Natural killer cell (primary cell): ENCODE measurements at regions not wholly inside any gene's neighbourhood (a gene's known extent, or its start where the extent isn't known, plus 50 kb on each side); places are given as distances from the start of the nearest gene placed in this dataset.
"Not testable (repeated sequence)": the region's sequence is repeated elsewhere in the genome, so short reads cannot be mapped to it uniquely, and the experiment has no call there.

Source experiments
- ATAC-seq, 3 donors: fragments of 150-1000 bp in 2 of 3; fragments of 200-7000 bp in 1 of 3; cut with Tn5 transposase; 1 replicate in 1 of 3; 2 replicates in 2 of 3; pipeline ENCODE4 v1.10.0; 2021; ENCODE audit warnings: mild to moderate bottlenecking in 2 of 3, moderate library complexity in 2 of 3
- DNase-seq, 2 donors: peaks; one replicate each; pipeline versions ENCODE4 v3.0.0 to v3.0.0-alpha.2; 2013 to 2021; ENCODE audit warnings: mixed read lengths in 1 of 2
- H3K27ac ChIP-seq: one replicate; pipeline ENCODE4 v1.5.1; 2013; ENCODE audit warnings: mild to moderate bottlenecking, low read length
- H3K27me3 ChIP-seq: one replicate; pipeline ENCODE4 v1.6.1; 2013; ENCODE audit warnings: low read length; ENCODE audit not compliant: control insufficient read depth, insufficient read depth
- H3K36me3 ChIP-seq: one replicate; pipeline ENCODE4 v1.6.1; 2013; ENCODE audit warnings: low read length; ENCODE audit not compliant: control insufficient read depth, insufficient read depth
- H3K4me1 ChIP-seq: one replicate; pipeline ENCODE4 v1.6.1; 2013; ENCODE audit warnings: low read length; ENCODE audit not compliant: control insufficient read depth, insufficient read depth
- H3K4me3 ChIP-seq: one replicate; pipeline ENCODE4 v1.5.1; 2013; ENCODE audit warnings: low read length
- H3K9me3 ChIP-seq: one replicate; pipeline ENCODE4 v1.6.1; 2013; ENCODE audit warnings: low read length; ENCODE audit not compliant: control insufficient read depth, insufficient read depth
- H3K27ac Mint-ChIP-seq, 2 donors: one replicate each; pipeline ENCODE4 v1.8.0; 2022; ENCODE audit warnings: mild to moderate bottlenecking in 2 of 2, mixed read lengths in 2 of 2, moderate library complexity in 1 of 2
- H3K27me3 Mint-ChIP-seq, 2 donors: one replicate each; pipeline ENCODE4 v1.8.0; 2022; ENCODE audit warnings: low read depth in 2 of 2, mixed read lengths in 2 of 2
- H3K36me3 Mint-ChIP-seq: one replicate; pipeline ENCODE4 v1.8.0; 2022; ENCODE audit warnings: mixed read lengths
- H3K4me1 Mint-ChIP-seq, 2 donors: one replicate each; pipeline ENCODE4 v1.8.0; 2022; ENCODE audit warnings: mixed read lengths in 2 of 2
- H3K4me3 Mint-ChIP-seq: one replicate; pipeline ENCODE4 v1.8.0; 2022; ENCODE audit warnings: mild to moderate bottlenecking, moderate library complexity, mixed read lengths
- H3K9me3 Mint-ChIP-seq, 2 donors: one replicate each; pipeline ENCODE4 v1.8.0; 2022; ENCODE audit warnings: mixed read lengths in 2 of 2
- WGBS: methylation state at CpG from one replicate; pipeline ENCODE4 v1.1.7; 2013; ENCODE audit warnings: missing lambda C conversion rate; ENCODE audit not compliant: insufficient coverage; 5-methylcytosine and 5-hydroxymethylcytosine counted together
- intact Hi-C: fragments of 100-400 bp; cut with micrococcal nuclease; formaldehyde crosslinking; loops from one replicate; pipeline ENCODE4 v1.14.2; 2022
- TF ChIP-seq, protein P1 (sequence below): fragments of 200-600 bp; IDR thresholded peaks from one replicate; pipeline ENCODE4 v1.8.0; 2022; ENCODE audit warnings: antibody characterized with exemption

DNA sequence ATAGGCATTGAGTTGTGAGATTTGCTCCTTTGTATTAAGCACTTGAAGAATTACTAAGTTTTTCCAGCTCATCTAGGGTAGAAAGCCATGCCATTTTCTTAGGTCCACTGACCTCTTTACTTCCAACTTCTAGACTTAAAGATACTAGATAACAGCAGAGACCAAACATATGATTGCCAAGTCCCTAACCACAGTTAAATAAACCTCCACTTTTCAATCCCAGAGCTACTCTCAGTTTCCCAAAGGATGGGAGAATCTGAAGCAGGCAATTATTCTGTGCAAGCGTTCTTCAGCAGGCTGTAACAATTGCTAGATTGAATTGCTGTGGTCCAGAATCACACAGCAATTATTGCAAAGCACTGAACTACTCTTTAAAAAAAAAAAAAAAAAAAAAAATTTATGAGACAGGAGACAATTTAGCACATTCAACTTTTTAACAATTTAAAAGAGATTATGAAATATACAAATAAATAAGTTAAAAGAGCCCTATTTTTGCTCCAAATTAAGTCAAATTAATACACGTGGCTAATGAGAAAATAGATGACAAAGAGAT is 104.0 kb upstream of the PRSS16 start:
- intact Hi-C loops, result no loop called here
- Mint-ChIP-seq H3K4me3 (peak overlapping the region; percentile 11), H3K27ac (peak overlapping the region in 1 of 2 donors; percentile 27), H3K9me3 (no peaks in the 10 kb centered on the region), H3K4me1 (peaks cover 30 to 34% of the 10 kb centered on the region in 2 donors), H3K36me3 (no peaks in the 10 kb centered on the region), H3K27me3 (no peaks in the 10 kb centered on the region)
- peaks cover 37% of the 10 kb centered on the region for H3K4me1 ChIP-seq
- H3K27me3 ChIP-seq, result no peaks in the 10 kb centered on the region
- H3K9me3 ChIP-seq, result no peaks in the 10 kb centered on the region
- ATAC-seq (no peak), DNase-seq (no peak)
- 92% methylated on average over 1 of the region's 2 CpGs for WGBS
- no peaks in the 10 kb centered on the region for H3K36me3 ChIP-seq
- H3K4me3 ChIP-seq, result no peak overlapping the region
- TF ChIP-seq, protein P1, sequence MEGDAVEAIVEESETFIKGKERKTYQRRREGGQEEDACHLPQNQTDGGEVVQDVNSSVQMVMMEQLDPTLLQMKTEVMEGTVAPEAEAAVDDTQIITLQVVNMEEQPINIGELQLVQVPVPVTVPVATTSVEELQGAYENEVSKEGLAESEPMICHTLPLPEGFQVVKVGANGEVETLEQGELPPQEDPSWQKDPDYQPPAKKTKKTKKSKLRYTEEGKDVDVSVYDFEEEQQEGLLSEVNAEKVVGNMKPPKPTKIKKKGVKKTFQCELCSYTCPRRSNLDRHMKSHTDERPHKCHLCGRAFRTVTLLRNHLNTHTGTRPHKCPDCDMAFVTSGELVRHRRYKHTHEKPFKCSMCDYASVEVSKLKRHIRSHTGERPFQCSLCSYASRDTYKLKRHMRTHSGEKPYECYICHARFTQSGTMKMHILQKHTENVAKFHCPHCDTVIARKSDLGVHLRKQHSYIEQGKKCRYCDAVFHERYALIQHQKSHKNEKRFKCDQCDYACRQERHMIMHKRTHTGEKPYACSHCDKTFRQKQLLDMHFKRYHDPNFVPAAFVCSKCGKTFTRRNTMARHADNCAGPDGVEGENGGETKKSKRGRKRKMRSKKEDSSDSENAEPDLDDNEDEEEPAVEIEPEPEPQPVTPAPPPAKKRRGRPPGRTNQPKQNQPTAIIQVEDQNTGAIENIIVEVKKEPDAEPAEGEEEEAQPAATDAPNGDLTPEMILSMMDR, result no peak
- H3K27ac ChIP-seq, result no peak overlapping the region

DNA sequence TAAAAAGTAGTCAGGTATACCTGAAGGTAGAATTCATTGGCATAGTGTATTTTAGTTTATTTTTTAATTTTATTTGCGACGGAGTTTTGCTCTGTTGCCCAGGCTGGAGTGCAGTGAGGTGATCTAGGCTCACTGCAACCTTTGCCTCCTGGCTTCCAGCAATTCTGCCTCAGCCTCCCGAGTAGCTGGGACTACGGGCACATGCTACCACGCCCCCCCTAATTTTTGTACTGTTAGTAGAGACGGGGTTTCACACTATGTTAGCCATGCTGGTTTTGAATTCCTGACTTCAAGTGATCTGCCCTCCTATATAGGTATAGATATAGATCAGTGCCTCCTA is 102.8 kb upstream of the PRSS16 start:
- peaks cover 27% of the 10 kb centered on the region for H3K4me1 ChIP-seq
- peaks cover 18 to 23% of the 10 kb centered on the region in 2 donors for H3K4me1 Mint-ChIP-seq
- H3K9me3 Mint-ChIP-seq, result no peaks in the 10 kb centered on the region
- no peaks in the 10 kb centered on the region for H3K9me3 ChIP-seq
- DNase-seq (peak in 1 of 2 donors; percentile 24), ATAC-seq (no peak)
- no peaks in the 10 kb centered on the region for H3K27me3 ChIP-seq
- TF ChIP-seq, protein P1, result no peak
- H3K27ac Mint-ChIP-seq, result no peak overlapping the region
- no peaks in the 10 kb centered on the region for H3K36me3 Mint-ChIP-seq
- peak overlapping the region; percentile 47 for H3K4me3 Mint-ChIP-seq
- WGBS, result 25% methylated on average over 5 of the region's 6 CpGs
- H3K36me3 ChIP-seq, result no peaks in the 10 kb centered on the region
- H3K27me3 Mint-ChIP-seq, result no peaks in the 10 kb centered on the region
- peak overlapping the region; percentile 74 for H3K4me3 ChIP-seq
- intact Hi-C loops, result loop anchor here (5.0 kb wide), 4 partner anchors 663 to 987 kb away; a partner anchor contains a TSS
- H3K27ac ChIP-seq, result peak overlapping the region; percentile 88

DNA sequence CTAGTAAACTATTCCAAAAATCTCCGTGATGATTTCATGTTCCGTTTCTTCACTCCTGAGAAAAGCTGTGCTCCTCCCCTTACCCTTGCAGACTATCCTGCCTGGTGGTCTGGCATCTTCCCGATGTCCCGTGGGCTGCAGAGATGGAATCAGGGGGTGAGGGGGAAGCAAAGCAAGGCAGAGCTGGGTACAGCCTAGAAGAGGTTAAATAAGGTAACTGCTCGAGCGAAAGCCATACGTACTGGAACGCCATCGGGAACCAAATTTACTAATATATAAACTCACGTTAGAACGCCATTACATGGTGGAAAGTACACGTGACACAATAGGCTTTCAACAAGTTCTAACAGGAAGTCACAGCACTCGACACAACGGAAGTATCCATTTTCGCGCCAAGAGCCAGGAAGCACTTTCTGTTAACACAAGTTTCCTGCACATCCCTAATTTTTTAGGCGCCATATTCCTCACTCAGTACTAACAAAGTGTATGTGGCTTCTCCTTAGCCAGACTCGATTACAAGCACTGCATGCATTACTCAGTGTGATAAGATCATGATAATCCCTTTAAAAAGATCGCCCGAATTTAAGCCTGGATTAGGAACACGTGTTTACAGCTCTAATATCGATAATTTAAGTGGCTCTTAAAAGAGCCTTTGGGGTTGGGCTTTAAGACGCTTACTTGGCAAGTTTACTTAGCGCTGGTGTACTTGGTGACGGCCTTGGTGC is 101.6 kb upstream of the PRSS16 start:
- Histone ChIP-seq H3K9me3 (no peaks in the 10 kb centered on the region), H3K4me3 (peak overlapping the region; percentile 74), H3K36me3 (no peaks in the 10 kb centered on the region), H3K27me3 (no peaks in the 10 kb centered on the region), H3K27ac (peak overlapping the region; percentile 88), H3K4me1 (peaks cover 23% of the 10 kb centered on the region)
- Mint-ChIP-seq H3K36me3 (no peaks in the 10 kb centered on the region), H3K4me1 (peaks cover 8 to 12% of the 10 kb centered on the region in 2 donors), H3K27ac (no peak overlapping the region), H3K4me3 (no peak overlapping the region), H3K9me3 (no peaks in the 10 kb centered on the region), H3K27me3 (no peaks in the 10 kb centered on the region)
- ATAC-seq (peak; percentile 51 to 73 (median 57)), DNase-seq (peak; percentile 58 to 92)
- WGBS, result under 1% methylated on average over 25 of the region's 25 CpGs
- intact Hi-C loops, result loop anchor here (1.0 to 5.0 kb wide), 9 partner anchors 14 to 1101 kb away; a partner anchor contains a TSS
- TF ChIP-seq, protein P1, result no peak

DNA sequence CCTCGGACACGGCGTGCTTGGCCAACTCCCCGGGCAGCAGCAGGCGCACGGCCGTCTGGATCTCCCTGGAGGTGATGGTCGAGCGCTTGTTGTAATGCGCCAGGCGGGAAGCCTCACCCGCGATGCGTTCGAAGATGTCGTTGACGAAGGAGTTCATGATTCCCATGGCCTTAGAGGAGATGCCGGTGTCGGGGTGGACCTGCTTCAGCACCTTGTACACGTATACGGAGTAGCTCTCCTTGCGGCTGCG is 101.1 kb upstream of the PRSS16 start:
- not testable (repeated sequence) for H3K4me1 Mint-ChIP-seq, H3K36me3 Mint-ChIP-seq, H3K9me3 Mint-ChIP-seq, H3K9me3 ChIP-seq, H3K4me3 Mint-ChIP-seq, H3K36me3 ChIP-seq, H3K27me3 Mint-ChIP-seq, H3K27ac Mint-ChIP-seq, DNase-seq, H3K27me3 ChIP-seq
- Histone ChIP-seq H3K4me3 (peak overlapping the region; percentile 74), H3K27ac (peak overlapping the region; percentile 88), H3K4me1 (peaks cover 23% of the 10 kb centered on the region)
- 3% methylated on average over 23 of the region's 23 CpGs for WGBS
- ATAC-seq, result peak; percentile 0 to 35 (median 1)
- intact Hi-C loops, result loop anchor here (1.0 to 5.0 kb wide), 9 partner anchors 14 to 1102 kb away; a partner anchor contains a TSS
